CD4-positive, alpha-beta T cell treated with Interleukin-1 beta for 1 hour (primary cell): ENCODE measurements at regions not wholly inside any gene's neighbourhood (a gene's known extent, or its start where the extent isn't known, plus 50 kb on each side); places are given as distances from the start of the nearest gene placed in this dataset.
"Not testable (repeated sequence)": the region's sequence is repeated elsewhere in the genome, so short reads cannot be mapped to it uniquely, and the experiment has no call there.

Source experiments
- DNase-seq, 2 donors: peaks; one replicate each; pipeline ENCODE4 v3.0.0-alpha.2; 2020 to 2022

DNA sequence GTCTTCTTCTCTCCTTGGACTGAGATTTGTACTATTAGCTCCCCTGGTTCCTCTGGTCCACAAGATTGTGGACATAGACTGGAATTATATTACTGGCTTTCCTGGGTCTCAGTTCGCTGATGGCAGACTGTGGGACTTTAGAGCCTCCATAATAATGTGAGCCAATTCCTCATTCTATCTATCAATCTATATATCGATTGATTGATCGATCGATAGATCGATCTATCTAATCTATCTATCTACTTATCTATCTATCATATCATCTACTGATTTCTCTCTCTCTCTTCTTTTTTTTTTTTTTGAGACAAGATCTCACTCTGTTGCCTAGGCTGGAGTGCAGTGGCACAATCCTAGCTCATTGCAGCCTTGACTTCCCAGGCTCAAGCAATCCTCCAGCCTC, 51.5 kb upstream of the DDR1 start:
- no peak for DNase-seq

DNA sequence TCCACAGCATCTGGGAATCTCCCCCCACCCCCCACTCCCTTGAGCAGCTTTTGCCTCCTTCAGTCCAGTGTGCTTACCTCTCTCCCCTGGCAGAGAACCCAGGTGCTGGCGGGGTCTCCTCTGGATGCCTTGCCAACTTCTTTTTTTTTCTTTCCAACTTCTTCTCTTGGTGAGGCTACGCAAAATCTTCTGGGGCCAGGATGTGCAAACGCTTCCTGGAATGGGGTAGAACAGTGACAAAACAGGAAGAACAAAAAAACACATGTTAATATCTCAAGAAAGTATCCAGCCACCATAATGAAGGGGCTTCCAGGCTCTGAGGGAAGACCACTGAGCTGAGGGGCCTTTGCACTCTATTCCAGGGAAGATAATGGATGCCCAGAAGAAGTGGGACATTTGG, 53.9 kb upstream of the DDR1 start:
- peak in 1 of 2 donors; percentile 29 for DNase-seq

DNA sequence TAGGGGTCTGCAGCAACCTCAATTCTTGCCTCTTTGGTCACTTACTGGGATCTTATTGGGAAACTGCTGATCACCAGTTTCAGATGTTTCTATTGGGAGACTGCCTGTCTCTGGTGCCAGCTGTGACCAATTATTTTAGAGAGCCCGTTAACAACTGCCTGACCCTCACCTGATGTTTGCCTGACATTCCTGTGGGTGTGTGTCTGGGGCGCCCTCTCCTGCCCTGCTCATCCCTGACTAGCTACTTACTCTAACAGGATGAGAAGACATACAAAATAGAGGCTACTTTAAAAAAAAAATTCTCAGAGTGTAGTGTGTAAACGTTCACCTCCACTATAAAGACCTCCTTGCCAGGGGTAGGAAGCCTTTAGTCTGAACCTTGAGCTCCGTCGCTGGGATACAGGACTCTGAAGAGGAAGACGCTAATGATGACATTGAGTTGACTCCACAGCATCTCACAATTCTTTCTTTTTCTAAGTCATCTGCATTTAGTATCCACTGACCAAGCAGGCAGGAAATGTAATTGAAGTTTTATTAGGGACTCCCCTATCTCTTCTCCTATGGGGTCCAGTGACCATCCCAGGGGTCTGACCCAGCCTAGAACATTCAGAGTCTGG, 54.6 kb upstream of the DDR1 start:
- DNase-seq = no peak

DNA sequence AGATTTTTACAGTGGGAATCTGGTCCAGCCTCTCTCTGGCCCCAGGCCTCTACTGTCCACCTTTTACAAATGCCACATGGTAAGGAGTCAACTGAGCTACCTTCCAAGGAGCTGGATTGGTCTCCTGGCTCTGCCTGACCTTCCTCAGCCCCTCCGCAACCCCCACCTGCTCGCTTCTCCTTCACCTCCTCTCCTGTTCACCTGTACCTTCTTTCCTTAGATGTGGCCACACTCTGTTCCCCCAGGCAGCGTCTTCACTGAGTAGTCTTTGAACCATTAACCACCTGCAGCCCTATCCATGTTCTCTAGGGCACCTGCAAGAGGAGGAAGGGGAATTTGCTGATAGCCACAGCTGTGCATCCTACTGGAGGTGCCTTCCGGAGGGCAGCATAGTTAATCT, 55.3 kb upstream of the DDR1 start:
- no peak for DNase-seq

DNA sequence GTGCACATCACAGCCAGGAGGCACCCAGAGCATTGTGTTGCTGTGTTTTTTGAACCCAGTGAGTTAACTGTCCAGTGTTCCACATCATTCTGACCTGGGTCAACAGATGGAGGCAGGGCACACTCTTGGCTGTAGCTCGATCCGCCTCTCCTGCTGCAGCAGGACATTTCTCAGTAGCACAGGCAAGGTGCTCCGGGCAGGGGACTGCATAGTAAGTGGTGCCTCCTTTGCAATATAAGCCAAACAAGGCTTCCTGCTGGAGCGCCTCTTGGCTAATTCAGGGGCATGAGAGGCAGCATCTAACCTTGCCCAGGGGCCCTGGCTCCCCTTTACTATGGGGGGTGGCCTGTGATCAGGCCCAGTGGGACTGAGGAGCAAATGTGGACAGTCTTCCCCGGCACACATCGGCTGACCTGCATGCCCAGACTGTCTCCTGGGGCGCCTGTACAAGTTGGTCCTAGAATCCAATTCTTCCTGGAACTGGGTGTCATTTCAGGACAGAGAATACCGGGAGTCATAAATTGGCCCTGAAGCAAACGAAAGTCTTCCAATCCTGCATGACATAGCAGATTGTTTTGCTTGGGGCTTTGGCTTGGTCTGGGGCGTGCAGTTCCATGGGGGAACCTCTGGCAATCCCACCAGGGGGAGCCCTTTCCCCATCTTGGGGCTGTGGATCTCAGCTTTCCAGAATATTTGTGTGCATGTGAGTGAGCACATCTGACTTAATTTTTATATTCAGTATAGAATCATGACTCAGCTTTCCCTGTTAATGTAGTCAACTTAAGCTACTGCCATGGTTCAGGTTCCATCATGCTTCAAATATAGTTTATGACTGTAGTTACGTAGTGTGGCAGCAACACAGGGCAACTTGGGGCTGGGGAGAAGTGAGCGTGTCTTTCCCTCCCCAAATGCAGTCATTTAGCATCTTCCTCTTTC, 56.0 kb upstream of the DDR1 start:
- peak; percentile 75 to 80 for DNase-seq

DNA sequence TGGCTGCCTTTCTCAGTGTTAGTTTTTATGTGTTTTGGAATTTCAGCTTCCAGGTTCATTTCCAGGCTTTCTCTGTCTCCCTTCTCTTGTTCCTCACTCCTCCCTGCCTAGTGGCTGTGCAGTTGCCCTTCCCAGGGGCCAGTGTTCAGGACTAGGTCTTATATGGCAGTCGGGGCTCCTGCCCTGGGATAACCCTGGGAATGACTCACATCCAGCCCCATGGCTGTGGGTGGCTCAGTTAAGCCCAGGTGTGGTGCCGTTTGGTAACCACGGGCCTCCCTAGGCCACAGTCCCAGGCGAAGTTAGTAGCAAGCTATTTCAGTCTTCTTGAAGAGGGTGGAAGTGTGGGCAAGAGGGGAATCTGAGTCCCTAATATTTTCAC, 57.4 kb upstream of the DDR1 start:
- no peak for DNase-seq

DNA sequence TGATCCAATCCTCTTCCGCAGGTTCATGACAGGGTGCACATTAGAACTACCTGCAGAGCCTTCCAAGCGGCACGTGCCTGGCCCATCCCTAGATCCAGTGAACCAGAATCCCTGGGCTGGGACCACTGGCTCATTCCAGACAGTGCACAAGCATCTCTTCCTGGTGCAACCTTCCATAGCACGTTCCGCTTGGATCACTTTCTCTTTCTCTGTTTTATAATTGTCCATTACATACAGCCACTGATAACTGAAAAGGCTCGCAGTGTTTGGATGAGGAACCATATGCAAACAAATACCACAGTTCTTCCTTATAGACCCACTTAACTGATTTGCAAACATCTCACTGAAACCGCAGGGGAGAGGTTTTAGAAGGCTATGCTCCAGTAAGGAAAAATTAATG, 59.6 kb upstream of the DDR1 start:
- DNase-seq = no peak

DNA sequence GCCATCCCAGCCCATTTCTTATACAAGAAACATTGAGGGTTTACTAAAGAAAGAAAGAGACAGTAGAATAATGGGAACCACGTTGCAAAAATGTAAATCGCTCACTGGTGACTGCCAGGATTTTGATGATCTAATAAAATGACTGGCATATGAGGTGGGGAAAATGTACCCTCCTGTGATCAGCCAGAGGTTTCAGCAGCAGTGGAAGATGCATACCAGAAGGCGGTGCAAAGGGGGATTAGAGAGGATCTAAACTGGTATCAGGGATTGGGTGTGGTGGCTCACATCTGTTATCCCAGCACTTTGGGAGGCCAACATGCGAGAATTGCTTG, 60.8 kb upstream of the DDR1 start:
- no peak for DNase-seq

DNA sequence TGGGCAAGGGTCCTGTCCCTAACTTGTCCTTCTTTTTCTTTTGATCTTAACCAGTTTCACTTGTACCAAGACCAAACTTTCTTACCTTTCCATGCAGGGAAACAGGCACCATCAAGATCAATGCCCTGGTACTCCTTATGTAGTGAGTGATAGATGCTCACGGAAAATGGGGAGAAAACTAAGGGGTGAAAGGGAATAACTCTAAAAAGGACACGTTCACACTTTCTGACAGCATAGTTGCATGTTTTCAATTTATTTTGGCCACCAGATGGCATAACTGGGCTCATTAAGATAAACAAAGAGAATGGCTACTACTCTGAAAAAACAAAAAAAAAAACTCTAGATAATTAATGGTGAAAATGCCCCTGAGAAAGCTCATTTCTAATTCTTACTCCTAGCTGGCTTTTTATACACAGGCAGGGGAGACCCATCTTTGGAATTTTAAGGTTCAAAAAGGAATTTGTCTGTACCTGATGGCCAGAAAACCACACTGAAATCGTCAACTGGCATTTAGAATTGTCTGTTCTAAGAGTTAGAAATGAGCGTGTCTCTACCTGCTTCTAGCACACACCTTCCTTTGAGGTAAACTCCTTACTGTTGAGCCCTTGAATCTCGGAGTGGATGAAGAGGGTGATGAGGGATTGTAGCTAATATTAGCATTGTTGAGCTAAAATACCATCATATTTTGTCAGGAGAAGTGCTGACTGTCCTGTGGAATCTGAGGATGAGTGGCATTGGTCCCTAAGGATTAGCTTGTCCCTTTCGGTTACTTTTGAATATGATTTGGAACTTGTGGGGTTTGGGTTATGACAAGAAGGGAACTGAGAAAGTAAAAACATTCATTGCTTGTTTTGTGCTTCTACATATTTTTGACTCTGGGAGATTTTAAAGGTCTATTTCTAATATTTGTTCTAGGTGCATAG, 62.2 kb upstream of the DDR1 start:
- DNase-seq = peak in 1 of 2 donors; percentile 55

DNA sequence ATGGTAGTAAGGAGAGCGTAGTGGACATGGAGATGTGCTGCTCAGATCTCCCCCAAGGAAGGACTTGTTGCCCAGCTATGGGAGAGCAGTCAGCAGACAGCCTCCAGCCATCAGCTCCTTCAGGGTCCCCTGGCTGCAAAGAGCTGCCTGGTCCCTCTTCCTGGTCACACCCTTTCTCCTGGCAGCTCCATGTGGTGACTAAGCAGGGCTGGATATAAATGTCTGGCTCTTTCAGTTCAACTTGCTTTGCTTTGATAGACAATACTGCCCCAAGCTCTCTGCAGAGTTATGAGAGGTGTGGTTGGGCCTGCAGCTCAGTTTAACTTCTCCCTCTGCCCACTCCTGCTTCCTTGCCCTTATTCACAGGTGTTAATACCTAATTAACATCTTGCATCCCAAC, 64.1 kb upstream of the DDR1 start:
- DNase-seq = no peak

DNA sequence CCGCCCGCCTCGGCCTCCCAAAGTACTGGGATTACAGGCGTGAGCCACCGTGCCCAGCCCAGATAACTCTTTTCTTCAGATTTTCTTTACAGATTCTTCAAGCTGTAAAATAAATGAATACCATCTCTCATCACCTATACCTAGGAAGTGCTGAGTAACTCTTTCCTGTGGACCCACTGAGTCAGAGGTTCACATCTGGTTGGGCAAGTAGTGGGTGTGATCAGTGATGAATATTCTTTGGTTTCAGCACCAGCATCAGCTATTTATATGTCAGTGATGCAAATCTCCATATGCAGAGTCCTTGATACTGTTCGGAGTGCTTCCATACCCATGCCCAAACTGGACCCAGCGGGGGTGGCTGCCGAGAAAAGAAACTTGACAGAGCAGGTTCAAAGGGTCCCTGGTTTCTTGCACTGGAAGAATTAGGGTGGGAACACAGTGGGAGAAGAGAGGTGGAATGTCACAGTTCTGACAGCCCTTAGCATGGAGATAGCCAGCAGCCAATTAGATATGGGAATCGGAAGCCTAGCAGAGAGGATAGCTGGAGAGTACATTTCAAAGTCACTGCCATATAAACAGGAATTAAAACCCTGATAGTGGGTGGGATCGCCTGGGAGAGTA, 64.9 kb upstream of the DDR1 start:
- DNase-seq = no peak

DNA sequence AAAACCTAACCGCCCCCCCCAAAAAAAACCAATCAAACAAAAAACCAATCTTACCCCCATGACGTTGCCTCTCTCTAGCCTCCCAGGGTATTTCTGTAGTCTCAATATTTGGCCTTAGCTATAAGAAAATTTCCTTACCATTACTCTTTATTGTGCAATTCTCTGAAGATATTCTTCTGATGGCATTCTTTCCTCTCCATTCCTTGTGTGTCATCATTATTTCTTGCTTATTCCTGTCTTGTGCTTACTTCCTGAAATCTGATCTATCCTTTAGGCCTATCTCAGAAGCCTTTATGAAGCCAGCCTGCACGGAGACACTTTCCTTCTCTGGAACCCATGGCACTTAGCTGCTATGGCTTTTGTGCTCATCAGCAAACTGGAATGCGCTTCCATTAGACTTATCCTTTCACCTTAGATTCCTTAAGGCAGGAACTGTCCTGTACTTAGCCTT, 65.9 kb upstream of the DDR1 start:
- no peak for DNase-seq

DNA sequence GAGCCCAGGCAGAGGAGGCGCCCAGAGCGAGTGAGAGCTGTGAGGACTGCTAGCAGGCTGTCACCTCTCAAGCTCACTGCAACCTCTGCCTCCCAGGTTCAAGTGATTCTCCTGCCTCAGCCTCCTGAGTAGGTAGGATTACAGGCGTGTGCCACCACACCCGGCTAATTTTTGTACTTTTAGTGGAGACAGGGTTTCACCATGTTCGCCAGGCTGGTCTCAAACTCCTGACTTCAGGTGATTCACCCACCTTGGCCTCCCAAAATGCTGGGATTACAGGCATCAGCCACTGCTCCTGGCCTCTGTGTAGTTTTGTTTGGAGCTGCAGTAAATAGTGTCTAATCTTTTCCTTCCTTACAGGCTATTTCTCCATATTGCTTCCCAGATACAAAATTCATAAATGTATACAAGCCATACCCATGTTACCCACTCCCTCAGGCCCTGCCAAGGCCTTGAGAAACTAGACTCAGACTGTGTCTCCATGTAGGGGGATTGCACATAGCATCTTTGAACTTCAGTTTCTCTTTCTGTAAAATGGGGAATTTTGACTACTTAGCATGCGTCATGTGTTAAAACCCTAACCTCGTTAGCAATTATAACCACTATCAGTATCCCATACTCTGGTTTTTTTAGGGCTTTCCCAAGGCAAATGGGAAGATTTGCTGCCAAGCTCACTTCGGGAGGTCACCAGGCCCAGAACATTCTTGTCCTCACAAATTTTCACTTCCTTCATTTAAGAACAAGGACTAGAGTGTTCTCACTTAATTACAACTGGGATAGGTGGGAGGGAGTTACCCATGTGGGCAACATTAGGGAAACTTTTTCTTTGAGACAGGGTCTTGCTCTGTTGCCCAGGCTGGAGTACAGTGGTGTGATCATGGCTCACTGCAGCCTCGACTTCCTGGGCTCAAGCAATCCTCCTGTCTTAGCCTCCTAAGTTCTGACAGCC, 67.3 kb upstream of the DDR1 start:
- no peak for DNase-seq

DNA sequence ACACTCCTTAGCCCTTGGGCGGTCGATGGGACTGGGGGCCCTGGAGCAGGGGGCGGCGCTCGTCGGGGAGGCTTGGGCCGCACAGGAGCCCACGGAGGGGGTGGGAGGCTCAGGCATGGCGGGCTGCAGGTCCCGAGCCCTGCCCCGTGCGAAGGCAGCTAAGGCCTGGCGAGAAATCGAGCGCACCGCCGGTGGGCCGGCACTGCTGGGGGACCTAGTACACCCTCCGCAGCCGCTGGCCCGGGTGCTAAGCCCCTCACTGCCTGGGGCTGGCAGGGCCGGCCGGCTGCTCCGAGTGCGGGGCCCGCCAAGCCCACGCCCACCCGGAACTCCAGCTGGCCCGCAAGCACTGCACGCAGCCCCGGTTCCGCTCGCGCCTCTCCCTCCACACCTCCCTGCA, 68.0 kb upstream of the DDR1 start:
- not testable (repeated sequence) for DNase-seq

DNA sequence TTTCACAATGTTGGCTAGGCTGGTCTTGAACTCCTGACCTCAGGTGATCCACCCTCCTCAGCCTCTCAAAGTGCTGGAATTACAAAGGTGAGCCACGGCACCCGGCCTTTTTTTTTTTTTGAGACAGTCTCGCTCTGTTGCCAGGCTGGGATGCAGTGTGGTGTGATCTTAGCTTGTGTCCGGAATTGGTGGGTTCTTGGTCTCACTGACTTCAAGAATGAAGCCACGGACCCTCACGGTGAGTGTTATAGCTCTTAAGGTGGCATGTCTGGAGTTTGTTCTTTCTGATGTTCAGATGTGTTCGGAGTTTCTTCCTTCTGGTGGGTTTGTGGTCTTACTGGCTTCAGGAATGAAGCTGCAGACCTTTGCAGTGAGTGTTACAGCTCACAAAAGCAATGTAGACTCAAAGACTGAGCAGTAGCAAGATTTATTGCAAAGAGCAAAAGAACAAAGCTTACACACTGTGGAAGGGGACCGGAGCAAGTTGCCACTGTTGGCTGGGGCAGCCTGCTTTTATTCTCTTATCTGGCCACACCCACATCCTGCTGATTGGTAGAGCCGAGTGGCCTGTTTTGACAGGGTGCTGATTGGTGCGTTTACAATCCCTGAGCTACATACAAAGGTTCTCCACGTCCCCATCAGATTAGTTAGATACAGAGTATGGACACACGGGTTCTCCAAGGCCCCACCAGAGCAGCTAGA, 69.1 kb upstream of the DDR1 start:
- not testable (repeated sequence) for DNase-seq

DNA sequence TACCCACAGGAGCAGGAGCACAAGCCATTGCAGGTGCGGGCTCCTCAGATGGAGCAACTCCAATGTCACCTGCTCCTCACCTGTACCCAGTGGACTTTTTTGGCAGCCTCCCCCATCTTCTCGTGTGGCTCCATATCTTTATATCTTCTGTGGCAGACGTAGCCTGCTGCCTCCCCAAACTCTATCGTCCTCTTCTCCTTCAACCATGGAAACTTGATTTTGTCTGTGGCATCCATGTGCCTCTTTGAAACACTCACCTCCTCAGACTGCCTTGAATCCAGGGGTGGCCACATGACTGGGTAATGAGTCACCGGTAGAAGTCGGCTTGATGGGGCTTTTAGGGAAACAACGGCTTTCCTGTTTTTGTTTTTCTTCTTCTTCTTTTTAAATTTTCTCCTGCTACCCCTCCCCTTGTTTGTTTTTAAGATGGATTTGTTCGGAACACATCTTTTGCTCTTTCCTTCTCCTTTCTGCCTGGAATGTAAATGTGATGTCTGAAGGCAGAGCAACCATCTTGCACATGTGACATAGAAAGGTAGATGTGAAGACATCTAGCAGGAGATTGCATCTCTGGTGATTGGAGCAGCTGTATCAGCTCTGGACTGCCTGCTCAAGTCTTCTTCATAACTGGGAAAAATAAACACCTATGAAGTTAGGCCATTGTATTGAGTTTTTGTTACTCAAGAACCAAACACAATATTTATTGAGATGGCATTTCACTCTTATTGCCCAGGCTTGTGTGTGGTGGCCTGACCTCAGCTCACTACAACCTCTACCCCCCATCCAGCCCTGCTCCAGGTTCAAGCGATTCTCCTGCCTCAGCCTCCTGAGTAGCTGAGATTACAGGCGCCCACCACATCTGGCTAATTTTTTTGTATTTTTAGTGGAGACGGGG, 69.9 kb upstream of the DDR1 start:
- DNase-seq = peak in 1 of 2 donors; percentile 56

DNA sequence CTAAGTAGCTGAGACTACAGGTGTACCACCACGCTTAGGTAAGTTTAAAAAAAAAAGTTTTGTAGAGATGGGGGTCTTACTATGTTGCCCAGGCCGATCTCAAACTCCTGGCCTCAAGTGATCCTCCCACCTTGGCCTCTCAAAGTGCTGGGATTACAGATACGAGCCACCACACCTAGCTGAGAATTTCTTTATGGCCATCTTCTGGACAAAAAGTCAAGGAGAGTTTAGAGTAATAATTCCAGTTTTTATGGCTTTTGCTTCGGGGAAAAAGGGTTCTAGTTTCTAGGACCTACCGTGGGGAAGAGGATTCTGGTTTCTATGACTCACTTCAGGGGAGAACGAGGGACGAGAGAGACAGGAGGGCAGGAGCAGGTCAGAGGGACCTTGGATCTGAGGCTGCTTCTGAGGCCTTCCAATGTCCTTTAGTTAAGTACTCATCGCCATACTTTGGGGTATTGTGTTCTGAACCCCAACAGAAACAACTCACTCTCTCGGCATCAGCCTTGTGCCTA, 69.3 kb upstream of the IER3 start:
- no peak for DNase-seq

DNA sequence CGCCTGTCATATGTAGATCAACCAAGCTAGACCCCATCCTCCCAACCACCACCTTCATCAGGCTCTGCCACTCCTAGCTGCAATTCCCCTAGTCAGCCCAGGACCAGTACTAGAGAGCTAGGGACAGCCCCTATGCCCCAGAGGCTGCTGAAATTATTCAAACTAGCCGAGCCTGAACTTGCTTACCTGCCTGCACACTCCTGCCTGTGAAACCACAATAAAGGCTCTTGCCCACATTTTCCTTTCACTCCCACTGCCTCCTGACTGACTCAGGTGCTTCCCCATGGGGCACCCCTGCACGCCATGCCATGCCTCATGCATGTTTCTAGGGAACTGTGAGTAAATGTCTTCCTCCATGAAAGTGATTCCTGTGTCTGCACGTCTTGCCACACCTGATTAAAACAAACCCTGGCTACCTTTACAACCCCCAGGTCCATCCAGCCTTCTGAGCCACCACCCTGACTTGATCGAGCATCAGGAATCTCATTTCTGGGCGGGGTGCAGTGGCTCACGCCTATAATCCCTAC, 66.5 kb upstream of the IER3 start:
- no peak for DNase-seq

DNA sequence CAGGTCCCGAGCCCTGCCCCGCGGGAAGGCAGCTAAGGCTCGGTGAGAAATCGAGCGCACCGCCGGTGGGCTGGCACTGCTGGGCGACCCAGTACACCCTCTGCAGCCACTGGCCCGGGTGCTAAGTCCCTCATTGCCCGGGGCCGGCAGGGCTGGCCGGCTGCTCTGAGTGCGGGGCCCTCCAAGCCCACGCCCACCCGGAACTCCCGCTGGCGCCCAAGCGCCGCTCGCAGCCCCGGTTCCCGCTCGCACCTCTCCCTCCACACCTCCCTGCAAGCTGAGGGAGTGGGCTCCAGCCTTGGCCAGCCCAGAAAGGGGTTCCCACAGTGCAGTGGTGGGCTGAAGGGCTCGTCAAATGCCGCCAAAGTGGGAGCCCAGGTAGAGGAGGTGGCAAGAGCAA, 63.2 kb upstream of the IER3 start:
- not testable (repeated sequence) for DNase-seq
